ENCODE measurements at regions not wholly inside any gene's neighbourhood (a gene's known extent, or its start where the extent isn't known, plus 50 kb on each side); places are given as distances from the start of the nearest gene placed in this dataset.

GRCh38 chr2:106953779-106954178, 67.8 kb upstream of the ST6GAL2 start:
- ATAC-seq (ENCODE audit: low FRiP score in 2 of 2), result no peak
- no peak overlapping the region for H3K4me3 ChIP-seq
- 57 to 66% methylated on average over 5 of the region's 5 CpGs for WGBS, 2 donors
- no peaks in the 10 kb centered on the region for H3K36me3 ChIP-seq
- H3K27ac ChIP-seq, result no peak overlapping the region
- H3K4me1 ChIP-seq, result no peaks in the 10 kb centered on the region
- no peaks in the 10 kb centered on the region for H3K9me3 ChIP-seq
- TF ChIP-seq, protein P1, sequence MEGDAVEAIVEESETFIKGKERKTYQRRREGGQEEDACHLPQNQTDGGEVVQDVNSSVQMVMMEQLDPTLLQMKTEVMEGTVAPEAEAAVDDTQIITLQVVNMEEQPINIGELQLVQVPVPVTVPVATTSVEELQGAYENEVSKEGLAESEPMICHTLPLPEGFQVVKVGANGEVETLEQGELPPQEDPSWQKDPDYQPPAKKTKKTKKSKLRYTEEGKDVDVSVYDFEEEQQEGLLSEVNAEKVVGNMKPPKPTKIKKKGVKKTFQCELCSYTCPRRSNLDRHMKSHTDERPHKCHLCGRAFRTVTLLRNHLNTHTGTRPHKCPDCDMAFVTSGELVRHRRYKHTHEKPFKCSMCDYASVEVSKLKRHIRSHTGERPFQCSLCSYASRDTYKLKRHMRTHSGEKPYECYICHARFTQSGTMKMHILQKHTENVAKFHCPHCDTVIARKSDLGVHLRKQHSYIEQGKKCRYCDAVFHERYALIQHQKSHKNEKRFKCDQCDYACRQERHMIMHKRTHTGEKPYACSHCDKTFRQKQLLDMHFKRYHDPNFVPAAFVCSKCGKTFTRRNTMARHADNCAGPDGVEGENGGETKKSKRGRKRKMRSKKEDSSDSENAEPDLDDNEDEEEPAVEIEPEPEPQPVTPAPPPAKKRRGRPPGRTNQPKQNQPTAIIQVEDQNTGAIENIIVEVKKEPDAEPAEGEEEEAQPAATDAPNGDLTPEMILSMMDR (IDR thresholded peaks at IDR 0.05), result no peak
- TF ChIP-seq POLR2AphosphoS5 (IDR thresholded peaks at IDR 0.05) (no peak), EP300 (IDR thresholded peaks at IDR 0.05) (no peak), POLR2A (IDR thresholded peaks at IDR 0.05) (no peak)
- no peaks in the 10 kb centered on the region for H3K27me3 ChIP-seq
- no peak for DNase-seq

- H3K9me3 ChIP-seq, result no peaks in the 10 kb centered on the region
- no peaks in the 10 kb centered on the region for H3K4me1 ChIP-seq
- no peak overlapping the region for H3K27ac ChIP-seq
- 73 to 80% methylated on average over 3 of the region's 3 CpGs for WGBS, 2 donors
- H3K27me3 ChIP-seq, result no peaks in the 10 kb centered on the region
- no peak overlapping the region for H3K4me3 ChIP-seq
- ATAC-seq (ENCODE audit: low FRiP score in 2 of 2) (no peak), DNase-seq (no peak)
- no peak for TF ChIP-seq EP300 (IDR thresholded peaks at IDR 0.05)
- TF ChIP-seq POLR2AphosphoS5 (IDR thresholded peaks at IDR 0.05), result no peak
- no peak for TF ChIP-seq POLR2A (IDR thresholded peaks at IDR 0.05)
- TF ChIP-seq, protein P1 (IDR thresholded peaks at IDR 0.05), result no peak
- no peaks in the 10 kb centered on the region for H3K36me3 ChIP-seq
Measured at GRCh38 chr2:106954304-106954703, 68.3 kb upstream of the ST6GAL2 start.

- Histone ChIP-seq H3K36me3 (no peaks in the 10 kb centered on the region), H3K27ac (no peak overlapping the region), H3K4me1 (no peaks in the 10 kb centered on the region), H3K9me3 (no peaks in the 10 kb centered on the region), H3K27me3 (no peaks in the 10 kb centered on the region), H3K4me3 (no peak overlapping the region)
- WGBS, 2 donors, result 74 to 77% methylated on average over 7 of the region's 7 CpGs
- DNase-seq, result no peak
- no peak for ATAC-seq (ENCODE audit: low FRiP score in 2 of 2)
- TF ChIP-seq, protein P1 (IDR thresholded peaks at IDR 0.05), result no peak
- TF ChIP-seq EP300 (IDR thresholded peaks at IDR 0.05) (no peak), POLR2A (IDR thresholded peaks at IDR 0.05) (no peak), POLR2AphosphoS5 (IDR thresholded peaks at IDR 0.05) (no peak)
Measured at GRCh38 chr2:106956416-106956815, 70.4 kb upstream of the ST6GAL2 start.

- peak in 1 of 2 donors; percentile 84 for ATAC-seq (ENCODE audit: low FRiP score in 2 of 2)
- WGBS, 2 donors, result 56 to 63% methylated on average over 3 of the region's 3 CpGs
- no peaks in the 10 kb centered on the region for H3K9me3 ChIP-seq
Measured at GRCh38 chr2:106956879-106957278, 70.9 kb upstream of the ST6GAL2 start.

More at GRCh38 chr2:106956879-106957278, 70.9 kb upstream of the ST6GAL2 start:
- TF ChIP-seq POLR2A (IDR thresholded peaks at IDR 0.05), result no peak
- no peak for TF ChIP-seq EP300 (IDR thresholded peaks at IDR 0.05)
- TF ChIP-seq, protein P1 (IDR thresholded peaks at IDR 0.05), result no peak
- no peak for TF ChIP-seq POLR2AphosphoS5 (IDR thresholded peaks at IDR 0.05)
- no peaks in the 10 kb centered on the region for H3K27me3 ChIP-seq
- no peak for DNase-seq
- H3K27ac ChIP-seq, result no peak overlapping the region
- H3K36me3 ChIP-seq, result no peaks in the 10 kb centered on the region
- H3K4me1 ChIP-seq, result no peaks in the 10 kb centered on the region
- no peak overlapping the region for H3K4me3 ChIP-seq

Data from upper lobe of left lung (tissue), 6 donors.